NCI-H1694 treated with DMSO at 0.1 percent for 48 hours (cell line): ENCODE measurements at regions not wholly inside any gene's neighbourhood (a gene's known extent, or its start where the extent isn't known, plus 50 kb on each side); places are given as distances from the start of the nearest gene placed in this dataset.

Source experiments
- DNase-seq: peaks from one replicate; lab custom pipeline; 2025; lab: John Stamatoyannopoulos, UW

DNA sequence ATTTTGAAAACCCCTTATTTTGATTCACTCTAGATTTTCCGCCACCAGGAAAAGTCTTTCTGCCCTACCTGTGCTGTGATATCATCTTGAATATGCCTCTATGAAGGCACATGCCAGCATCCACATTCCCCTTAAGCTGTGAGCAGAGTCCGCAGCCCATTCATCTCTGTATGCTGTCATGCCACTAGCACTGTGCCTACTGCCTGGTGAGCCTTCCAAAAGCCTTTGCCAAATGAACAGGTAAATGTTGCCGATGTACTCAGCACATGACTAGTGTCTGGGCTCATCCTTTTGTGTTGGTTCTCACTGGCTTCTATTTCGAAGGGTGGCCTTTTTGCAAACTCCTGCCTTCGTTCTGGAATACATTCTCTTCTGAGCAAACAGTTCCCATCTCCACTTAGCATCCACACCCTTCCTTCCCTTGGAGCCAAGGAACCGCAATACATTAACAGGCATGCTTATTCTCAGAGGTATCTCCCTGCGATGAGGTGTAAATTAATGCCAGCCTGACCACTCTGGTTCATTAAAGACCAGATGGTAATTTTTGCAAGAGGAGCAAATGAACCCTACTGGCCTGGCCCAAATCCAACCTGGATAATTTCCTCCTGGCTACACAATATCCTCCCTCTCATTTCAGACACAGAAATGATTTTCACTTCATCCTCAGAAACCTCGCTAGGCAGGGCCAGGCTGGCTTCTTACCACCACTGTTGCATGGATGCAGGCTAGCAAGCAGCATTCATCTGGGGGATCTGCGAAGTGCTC, 339.7 kb upstream of the NFE2L3 start:
- DNase-seq: peak; percentile 64

DNA sequence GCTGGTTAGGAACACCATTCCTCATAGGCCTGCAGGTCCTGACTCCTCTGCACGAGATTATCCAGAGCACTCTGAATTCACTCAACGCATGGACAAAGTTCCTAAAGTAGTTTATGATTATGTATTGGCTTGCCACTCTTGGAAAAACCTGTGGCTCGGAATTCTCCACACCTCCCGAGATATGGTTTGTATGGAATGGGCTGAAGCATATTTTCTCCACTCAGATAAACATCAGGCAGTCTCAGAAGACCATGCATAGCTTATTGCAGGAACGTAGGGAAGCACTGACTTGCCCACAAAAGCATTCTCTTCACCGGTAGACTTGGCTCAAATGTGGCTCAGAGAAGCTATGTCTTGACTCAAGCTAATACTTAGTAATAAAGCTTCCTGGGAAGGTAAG, 338.6 kb upstream of the NFE2L3 start:
- no peak for DNase-seq

DNA sequence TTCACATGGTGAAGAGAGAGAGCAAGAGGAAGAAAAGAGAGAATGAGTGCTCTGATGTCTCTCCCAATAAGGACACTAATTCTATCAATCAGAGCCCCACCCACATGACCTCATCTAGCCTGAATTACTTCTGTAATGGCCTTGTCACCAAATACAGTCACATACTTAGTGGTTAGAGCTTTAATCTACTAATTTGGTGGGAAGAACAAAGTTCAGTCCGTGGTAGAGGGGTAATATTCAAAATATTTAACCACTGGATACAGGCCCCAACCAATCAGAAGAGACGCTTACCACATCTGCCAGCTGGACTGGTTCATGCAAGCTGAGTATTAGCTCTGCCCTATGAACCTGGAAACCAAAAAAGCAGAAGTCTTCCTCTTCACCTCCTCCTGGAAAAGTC, 336.3 kb upstream of the NFE2L3 start:
- DNase-seq: no peak

DNA sequence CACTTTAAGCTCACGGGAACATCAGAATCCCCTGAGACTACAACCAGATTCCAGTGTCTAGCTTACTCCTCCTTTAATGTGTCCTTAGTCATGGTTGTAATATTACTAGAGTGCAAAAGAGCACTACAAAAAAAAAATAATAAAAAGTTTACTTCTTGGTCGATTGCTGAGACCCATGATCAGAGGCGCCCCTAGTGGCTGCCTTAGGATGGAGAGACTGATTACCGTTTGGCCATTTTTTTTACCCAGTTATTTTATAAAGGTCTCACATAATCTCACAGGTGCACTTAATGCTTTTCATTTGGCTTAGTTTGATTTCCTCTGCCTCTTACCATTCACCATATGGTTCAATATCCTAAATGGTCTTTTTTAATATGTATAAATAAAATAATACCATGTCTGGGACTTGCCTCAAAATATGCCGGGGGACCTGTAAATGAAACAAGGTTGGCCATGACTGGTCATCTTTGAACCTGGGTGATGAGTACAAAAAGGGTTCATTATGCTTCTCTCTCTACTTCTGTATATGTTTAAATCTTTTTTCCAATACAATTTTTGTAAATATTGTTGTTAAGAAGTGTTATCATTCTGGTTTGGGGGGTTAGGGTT, 331.5 kb upstream of the NFE2L3 start:
- no peak for DNase-seq

DNA sequence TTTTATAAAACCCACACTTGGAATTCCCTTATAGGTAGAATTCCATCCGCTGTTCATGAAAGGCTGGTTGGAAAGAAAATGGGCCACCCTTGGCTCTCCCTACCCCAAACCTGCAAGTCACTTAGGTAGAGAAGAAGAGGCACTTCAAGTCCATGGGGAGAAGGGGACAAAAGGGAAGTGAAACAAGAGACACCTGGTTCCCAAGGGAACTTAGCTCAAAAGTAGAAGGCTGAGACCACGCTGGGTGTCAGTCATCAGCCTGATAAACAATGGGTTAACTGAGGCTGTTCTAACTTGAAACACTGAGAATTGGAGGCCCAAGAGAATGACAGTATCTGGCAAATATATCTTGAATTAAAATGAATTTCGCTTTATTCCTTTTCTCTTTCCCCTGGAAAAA, 330.8 kb upstream of the NFE2L3 start:
- no peak for DNase-seq

DNA sequence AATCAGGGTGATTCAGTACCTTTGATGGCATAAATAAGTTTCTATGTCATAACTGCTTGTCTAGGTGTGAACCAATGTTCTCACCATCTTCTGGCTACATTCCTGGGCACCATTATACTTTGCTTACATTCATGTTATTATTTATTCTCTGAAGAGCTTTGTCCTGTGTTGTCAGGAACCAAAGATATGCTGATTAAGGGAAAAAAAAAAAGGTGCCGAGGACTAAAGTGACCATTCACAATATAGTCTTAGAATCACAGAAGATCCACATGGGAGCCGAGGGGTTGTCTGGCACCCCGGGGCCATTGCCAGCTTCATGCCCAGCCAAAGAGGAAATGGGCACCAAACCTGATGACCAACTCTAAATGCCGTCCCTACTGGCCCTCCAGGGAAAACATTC, 329.2 kb upstream of the NFE2L3 start:
- no peak for DNase-seq

DNA sequence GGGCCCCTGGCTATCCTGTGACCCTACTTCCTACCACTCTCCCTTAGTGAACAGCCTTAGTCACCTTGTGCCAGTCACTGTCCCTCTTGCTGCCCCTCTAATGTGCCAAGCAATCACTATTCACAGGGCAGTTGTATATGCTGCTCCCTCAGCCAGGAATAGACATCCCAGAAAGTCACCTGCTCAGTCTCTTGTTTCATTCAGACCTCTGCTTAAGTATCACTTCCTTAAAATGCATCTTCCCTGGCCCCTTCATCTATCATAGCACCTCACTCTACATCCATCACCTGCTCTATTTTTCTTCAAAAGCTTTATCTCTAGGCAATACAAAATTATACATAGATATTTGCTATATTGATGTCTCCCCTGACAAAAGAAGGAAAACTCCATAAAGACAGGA, 328.4 kb upstream of the NFE2L3 start:
- DNase-seq: no peak

DNA sequence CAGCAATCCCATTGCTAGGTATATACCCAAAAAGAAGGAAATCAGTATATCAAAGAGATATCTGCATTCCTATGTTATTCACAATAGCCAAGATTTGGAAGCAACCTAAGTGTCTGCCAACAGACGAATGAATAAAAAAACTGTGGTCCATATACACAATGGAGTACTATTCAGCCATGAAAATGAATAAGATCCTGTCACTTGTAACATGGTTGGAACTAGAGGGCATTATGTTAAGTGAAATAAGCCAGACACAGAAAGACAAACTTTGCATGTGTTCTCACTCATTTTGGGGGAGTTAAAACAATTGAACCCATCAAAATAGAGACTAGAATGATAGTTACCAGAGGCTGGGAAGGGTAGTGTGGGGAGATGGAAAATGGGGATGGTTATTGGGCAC, 323.5 kb upstream of the NFE2L3 start:
- no peak for DNase-seq

DNA sequence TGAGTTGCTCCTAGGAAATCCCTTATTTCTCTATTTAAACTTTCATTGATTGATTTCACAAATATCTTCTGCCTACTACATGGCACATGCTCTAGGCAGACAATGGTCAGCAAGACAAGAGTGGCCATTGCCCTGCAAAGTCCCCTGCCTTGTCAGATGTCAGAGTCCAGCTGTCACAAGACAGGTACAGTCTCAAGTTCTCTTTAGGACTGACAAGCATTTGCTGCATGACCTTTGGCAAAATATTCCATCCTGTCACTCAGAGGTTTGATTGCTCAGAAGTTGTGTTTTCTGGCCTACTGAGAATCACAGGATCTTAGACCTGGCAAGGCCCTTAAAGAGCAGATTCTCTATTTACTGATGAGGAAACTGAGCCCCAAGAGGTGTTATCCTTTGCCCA, 322.3 kb upstream of the NFE2L3 start:
- DNase-seq: no peak

DNA sequence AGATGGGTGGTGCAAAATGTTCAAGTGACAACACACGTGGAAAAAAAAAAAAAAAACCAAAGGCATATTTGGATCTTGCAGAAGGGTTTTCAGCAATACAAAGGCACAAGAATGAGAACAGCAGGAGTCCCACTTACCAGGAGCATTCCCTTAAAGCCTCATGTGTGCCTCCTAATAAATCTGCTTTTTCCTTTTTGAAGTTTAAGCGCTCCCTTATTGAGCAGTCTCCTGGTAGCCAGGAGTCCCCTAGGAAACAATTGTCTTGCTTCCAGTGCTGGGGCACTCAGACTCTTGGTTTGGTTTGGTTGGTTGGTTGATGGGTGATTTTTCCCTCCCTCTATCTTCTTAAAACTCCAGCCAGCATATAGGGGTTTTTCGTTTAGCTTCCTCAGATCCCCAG, 321.8 kb upstream of the NFE2L3 start:
- DNase-seq: no peak

DNA sequence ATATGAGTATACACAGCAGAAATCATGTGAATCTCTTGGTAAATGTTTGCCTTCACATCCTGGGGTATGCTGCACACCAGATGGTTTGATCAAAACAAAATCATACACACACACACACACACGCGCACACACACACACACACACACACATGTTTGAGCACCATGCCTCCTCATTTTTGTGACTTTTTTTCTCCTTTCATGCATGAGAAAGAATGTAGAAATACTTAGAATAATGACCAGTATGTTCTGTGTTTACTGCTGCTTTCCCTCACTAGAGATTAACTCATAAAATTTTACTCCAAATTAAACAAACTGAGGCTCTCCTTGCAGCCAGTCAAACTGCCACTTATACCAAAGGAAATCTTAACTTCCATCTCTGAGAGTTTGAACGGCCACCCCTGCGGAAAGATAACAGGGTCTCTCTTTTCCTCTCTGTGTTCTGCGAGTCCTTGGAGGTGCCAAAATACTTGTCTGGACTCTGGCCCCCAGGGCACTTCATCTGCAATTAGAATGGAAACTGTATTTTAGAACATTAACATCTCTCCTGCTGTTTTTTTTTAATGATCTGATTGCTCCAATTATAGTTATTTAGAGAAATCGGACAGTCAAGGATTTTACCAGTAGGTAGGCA, 320.8 kb upstream of the NFE2L3 start:
- DNase-seq: peak; percentile 53

DNA sequence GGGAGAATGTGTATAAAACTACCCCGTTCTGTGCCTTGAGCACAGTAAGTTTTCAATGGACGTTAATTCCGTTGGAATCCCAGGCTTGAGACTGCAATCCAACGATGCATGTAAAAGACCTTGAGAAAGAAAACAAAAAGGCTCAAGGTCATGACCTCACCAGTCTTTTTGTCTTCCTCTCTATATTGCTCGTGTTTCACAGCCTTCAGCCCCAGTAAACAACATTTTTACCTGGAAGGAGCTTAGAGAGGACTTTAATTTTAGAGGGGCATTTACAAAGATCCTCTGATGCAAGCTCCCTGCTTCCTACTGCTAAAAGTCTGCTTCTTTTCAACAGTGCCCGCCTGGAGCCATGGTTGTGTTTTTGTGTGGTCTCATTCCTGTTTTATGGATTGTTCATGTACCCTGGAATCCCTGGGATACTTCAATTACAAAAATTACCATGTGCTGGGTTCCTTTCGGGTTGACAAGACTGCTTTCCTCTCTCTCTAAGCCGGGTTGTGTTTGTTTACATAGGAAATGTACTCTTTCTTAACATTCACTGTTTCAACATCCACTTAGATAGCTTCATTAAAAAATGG, 320.1 kb upstream of the NFE2L3 start:
- DNase-seq: no peak

DNA sequence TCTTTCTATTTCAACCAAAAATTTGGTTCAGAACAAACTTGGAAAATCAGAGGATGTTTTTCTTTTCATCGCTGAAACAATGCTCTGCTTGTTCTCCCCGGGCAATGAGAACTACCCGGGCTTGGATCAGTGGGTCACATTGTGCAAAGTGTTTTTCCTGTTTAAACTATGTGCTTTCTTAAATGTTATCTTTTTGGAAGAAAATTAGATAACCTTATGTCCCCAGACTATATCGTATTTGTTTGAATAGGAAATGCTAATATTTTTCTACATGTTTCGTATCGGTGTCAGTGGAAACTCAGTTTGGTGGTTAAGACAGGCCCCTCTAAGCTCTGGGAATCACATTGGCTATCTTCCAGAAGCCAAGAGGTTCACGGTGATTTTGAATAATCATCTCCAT, 319.5 kb upstream of the NFE2L3 start:
- no peak for DNase-seq

DNA sequence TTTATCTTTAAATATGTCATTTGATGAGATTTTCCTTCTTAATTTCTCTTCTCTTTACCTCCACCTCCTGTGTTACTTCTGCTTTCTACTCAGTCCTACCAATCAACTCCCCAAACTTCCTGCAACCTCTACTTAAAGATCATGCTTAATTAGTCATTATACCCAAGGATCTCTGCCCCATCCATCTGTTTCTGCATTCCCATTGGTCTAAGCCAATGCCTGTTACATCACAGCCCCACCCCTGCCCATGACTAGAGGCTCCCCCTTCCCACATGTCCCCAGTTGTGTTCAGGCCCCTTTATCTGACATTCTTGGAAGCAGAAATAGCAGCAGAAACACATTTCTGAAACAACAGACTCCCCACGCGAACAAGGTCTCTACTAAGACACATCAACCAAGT, 319.1 kb upstream of the NFE2L3 start:
- DNase-seq: no peak

DNA sequence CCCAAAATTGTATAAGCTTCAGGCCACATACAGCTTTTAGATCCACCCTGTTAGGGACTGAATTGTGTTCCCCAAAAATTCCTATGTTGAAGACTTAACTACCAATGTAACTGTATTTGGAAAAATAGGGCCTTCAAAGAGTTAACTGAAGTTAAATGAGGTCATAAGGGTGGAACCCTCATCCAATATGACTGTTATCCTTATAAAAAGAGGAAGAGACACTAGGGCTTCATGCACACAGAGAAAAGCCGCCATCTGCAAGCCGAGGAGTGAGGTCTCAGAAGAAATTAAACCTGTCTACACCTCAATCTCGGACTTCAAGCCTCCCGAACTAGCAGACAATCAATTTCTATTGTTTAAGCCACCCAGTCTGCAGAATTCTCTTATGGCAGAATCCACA, 317.9 kb upstream of the NFE2L3 start:
- no peak for DNase-seq

DNA sequence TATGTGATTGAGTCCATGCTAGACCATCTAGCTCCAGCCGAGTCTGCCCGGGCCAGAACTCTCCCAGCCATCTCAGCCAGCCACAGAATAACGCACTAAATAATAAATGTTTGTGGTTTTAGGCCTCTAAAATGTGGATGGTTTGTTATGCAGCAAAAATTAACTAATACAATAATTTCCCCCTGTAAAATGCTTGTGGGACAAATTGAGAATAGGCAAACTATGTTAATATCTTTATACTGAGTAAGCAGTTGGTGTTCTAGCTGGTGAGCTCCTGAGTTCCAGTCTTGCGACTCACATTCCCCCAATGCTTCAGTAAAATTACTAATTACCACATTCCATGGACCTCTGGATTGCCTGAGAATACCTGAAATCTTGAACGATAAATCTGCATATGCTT, 316.8 kb upstream of the NFE2L3 start:
- DNase-seq: no peak

DNA sequence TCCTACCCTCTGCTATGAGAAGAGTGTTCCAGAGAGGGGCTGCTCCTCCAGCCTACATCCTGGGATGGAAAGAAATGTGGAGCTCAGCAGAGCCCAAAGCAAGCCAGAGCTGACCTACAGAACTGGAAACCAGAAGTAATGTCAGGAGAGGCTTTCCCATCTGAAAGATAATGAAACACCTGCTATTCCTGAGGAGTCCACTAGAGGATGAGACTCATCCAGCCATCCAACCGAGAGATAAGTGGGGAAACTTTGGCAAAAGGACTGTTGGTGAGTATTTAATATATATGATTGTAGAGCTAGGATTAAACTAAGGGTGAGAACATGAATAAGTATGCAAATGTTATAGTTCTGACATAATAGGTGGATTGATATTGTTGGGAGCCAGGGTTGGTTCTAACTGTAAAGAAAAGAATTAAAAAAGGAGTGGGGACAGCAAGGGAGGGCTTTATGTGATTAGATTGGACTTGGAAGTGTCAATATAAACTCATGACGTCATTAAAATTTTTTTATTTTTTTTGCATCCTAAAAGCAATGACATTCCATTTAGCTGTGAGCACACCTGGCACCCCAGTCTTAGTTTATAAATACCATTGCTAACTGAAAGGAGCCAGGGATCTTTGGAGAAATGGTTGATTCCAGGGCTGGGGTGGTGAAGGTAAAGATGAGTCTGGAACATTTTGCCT, 312.8 kb upstream of the NFE2L3 start:
- DNase-seq: no peak

DNA sequence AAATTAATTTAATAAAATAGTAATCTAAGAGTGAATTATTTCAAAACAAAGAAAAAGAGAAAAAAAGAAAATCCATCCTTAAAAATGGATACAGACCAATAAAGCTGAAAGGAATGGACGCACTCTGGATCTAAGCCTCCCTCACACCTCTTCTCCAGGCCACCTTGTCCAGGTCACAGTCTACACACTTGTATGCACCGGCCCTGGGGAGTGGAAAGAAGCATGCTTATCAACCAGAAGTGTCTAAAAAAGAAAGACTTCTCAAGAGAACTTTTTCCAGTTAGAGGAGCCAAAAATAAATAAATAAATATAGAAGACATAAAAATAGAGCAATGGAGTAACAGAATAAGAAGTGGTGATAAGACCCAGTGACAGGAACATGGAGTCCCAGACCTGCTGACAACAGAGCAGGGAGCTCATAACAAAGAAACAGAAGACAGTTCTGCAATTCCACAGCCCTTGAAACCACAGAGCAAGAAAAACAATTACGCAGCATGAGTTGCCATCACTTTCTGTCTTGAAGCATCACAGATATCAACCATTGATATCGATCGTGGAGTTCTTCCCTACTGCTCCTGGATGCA, 311.7 kb upstream of the NFE2L3 start:
- no peak for DNase-seq

DNA sequence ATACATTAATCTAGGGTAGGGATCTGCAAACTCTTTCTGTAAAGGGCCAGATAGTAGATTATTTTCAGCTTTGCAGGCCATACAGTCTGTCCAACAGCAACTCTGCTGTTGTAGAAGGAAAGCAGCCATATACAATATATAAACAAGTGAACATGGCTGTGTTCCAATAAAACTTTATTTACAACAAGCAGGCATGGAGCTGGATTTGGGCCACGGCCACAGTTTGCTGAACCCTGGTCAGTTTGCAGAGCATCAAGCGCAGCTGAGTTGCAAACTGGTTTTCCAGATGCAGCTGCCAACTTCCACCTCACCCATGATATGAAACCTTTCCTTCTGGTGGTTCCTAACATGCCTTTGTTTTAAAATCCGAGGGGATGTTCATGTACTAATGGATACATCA, 310.4 kb upstream of the NFE2L3 start:
- no peak for DNase-seq

DNA sequence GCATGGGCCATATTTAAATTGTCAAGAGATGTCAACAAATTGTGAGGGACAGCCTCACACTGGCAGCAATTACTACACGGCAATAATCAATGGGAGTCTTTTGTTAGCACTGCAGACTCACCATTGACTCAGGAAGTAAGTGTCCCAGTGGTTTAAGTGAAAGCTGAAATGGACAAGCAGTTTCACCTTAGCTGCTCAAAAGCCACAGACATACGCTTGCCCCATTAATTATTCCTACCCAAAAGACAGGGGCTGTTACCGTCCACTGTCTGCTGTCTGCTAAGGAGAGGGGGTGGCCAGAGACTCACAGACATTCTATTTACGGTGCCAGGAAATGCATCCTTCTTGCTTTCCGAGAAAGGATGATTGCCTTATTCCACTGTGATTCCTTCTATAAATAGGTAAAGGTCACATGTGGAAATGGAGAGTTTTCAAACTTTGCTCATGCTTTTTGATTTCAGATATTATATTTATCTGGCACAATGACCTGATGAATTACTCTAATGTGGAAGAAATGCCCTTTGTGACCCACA, 309.7 kb upstream of the NFE2L3 start:
- no peak for DNase-seq

DNA sequence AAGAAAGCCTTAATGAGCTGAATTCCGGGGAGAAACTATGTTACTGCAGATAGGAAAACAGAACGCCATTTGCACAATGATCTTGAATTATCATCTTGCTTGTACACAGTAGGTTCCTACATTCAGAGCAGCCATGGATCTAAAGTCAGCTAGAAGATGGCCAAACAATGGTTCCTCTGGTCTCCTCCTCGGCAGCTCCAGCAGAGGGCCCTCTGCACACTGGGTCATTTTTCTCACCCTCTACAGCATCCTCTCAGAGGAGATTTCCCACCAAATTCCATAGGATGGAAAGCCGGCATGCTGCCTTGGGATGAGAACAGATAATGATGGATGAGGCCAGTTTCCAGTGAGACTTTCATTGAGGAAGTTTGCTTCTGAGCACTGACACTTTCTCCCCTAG, 308.5 kb upstream of the NFE2L3 start:
- no peak for DNase-seq
